ENCODE measurements at regions not wholly inside any gene's neighbourhood (a gene's known extent, or its start where the extent isn't known, plus 50 kb on each side); places are given as distances from the start of the nearest gene placed in this dataset.

- H4K20me1 ChIP-seq, result peaks cover 8% of the 10 kb centered on the region; the same call in 1 of the 2 replicates
- H3K4me1 ChIP-seq, result no peaks in the 10 kb centered on the region
- no peak overlapping the region for H3K27ac ChIP-seq
- no peak overlapping the region for H3K9ac ChIP-seq
- peaks cover 64% of the 10 kb centered on the region for H3K27me3 ChIP-seq
- no peak for TF ChIP-seq Cebpa-rat (IDR thresholded peaks at IDR 0.05)
- H3K9me3 ChIP-seq, result peaks cover 17% of the 10 kb centered on the region
- H3K4me3 ChIP-seq, result no peak overlapping the region; the same call in 1 of the 2 replicates
- H3K4me2 ChIP-seq, result no peak overlapping the region
- H3K36me3 ChIP-seq, result no peaks in the 10 kb centered on the region
Observed at GRCh38 chr14:101458741-101459550, 102.3 kb upstream of the DIO3 start.

- TF ChIP-seq Cebpa-rat (IDR thresholded peaks at IDR 0.05), result no peak
- no peak overlapping the region for H3K4me2 ChIP-seq
- H3K36me3 ChIP-seq, result no peaks in the 10 kb centered on the region
- peaks cover 17% of the 10 kb centered on the region for H3K9me3 ChIP-seq
- H3K4me3 ChIP-seq, result no peak overlapping the region; the same call in 1 of the 2 replicates
- H3K27me3 ChIP-seq, result peaks cover 60% of the 10 kb centered on the region
- H3K27ac ChIP-seq, result no peak overlapping the region
- no peaks in the 10 kb centered on the region for H3K4me1 ChIP-seq
- no peak overlapping the region for H3K9ac ChIP-seq
- peaks cover 8% of the 10 kb centered on the region; the same call in 1 of the 2 replicates for H4K20me1 ChIP-seq
Observed at GRCh38 chr14:101459551-101459900, 101.8 kb upstream of the DIO3 start.

DNA sequence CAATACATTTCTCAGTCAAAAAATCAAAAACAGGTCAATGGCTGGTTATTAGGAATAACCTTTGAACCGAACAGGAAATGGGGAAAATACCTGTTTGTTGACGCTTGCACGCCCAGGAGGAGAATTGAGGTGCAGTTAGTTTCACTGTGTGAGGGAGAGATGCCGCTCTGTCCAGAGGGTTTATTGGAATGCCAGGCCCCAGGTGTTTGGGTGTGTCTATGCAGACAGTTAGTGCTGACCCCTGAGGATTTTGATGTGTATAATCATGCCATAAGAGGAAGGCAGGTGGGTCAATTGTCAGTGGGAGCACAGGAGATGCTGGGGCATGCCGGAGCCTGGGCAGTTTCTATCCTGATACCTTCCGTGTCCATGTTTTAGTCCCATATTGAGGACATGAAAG lies 100.8 kb upstream of the DIO3 start:
- H3K4me2 ChIP-seq, result no peak overlapping the region
- H3K9me3 ChIP-seq, result peaks cover 17% of the 10 kb centered on the region
- H3K36me3 ChIP-seq, result no peaks in the 10 kb centered on the region
- H4K20me1 ChIP-seq, result peaks cover 8% of the 10 kb centered on the region; the same call in 1 of the 2 replicates
- TF ChIP-seq Cebpa-rat (IDR thresholded peaks at IDR 0.05), result no peak
- H3K4me3 ChIP-seq, result no peak overlapping the region
- H3K27ac ChIP-seq, result no peak overlapping the region
- H3K9ac ChIP-seq, result no peak overlapping the region
- H3K4me1 ChIP-seq, result no peaks in the 10 kb centered on the region
- H3K27me3 ChIP-seq, result peaks cover 56% of the 10 kb centered on the region

DNA sequence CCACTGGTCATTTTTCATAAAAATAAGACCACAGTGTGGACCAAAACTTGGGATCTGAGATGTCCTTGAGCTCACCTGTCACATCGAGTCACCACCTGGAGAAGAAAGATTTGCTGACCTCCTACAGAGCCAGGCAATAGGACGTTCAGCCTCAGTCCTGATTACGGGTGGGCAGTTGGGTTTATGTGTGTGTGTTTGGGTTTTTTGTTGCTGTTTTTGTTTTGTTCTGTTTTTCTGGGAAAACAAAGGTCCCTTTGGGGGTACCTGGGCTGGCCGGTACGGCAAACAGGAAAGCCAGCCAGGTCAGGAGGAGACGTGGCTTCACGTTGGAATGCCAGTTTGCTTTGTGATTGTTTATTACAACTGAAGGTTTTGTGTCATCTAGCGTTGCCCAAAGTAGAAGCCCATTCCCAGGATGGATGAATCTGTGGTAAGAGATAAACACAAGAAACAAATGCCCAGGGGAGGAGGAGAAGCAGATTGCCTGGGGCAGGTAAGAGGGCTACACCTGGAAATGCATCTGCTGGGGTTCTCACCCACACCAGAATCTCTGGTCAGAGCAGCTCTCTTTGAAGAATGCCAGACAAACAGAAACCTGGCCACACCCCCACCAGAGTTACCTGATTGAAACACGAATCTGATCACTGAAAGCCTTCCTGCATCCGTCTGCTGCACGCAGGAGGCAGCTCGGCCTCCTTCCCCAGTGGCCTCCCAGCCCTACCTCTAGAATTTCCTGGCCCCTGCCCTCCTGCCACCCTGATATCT lies 100.1 kb upstream of the DIO3 start:
- Histone ChIP-seq H4K20me1 (peaks cover 8% of the 10 kb centered on the region; the same call in 1 of the 2 replicates), H3K27ac (no peak overlapping the region), H3K36me3 (no peaks in the 10 kb centered on the region), H3K4me2 (no peak overlapping the region), H3K4me3 (no peak overlapping the region), H3K9ac (no peak overlapping the region), H3K27me3 (peaks cover 53% of the 10 kb centered on the region), H3K9me3 (peaks cover 17% of the 10 kb centered on the region), H3K4me1 (no peaks in the 10 kb centered on the region)
- no peak for TF ChIP-seq Cebpa-rat (IDR thresholded peaks at IDR 0.05)

- H3K4me1 ChIP-seq, result no peaks in the 10 kb centered on the region
- peaks cover 17% of the 10 kb centered on the region for H3K9me3 ChIP-seq
- no peak overlapping the region for H3K4me3 ChIP-seq
- no peak overlapping the region for H3K27ac ChIP-seq
- no peak overlapping the region for H3K4me2 ChIP-seq
- TF ChIP-seq Cebpa-rat (IDR thresholded peaks at IDR 0.05), result no peak
- no peak overlapping the region for H3K9ac ChIP-seq
- H4K20me1 ChIP-seq, result peaks cover 8% of the 10 kb centered on the region; the same call in 1 of the 2 replicates
- H3K36me3 ChIP-seq, result no peaks in the 10 kb centered on the region
- peaks cover 45% of the 10 kb centered on the region for H3K27me3 ChIP-seq
Observed at GRCh38 chr14:101461891-101462290, 99.4 kb upstream of the DIO3 start.

DNA sequence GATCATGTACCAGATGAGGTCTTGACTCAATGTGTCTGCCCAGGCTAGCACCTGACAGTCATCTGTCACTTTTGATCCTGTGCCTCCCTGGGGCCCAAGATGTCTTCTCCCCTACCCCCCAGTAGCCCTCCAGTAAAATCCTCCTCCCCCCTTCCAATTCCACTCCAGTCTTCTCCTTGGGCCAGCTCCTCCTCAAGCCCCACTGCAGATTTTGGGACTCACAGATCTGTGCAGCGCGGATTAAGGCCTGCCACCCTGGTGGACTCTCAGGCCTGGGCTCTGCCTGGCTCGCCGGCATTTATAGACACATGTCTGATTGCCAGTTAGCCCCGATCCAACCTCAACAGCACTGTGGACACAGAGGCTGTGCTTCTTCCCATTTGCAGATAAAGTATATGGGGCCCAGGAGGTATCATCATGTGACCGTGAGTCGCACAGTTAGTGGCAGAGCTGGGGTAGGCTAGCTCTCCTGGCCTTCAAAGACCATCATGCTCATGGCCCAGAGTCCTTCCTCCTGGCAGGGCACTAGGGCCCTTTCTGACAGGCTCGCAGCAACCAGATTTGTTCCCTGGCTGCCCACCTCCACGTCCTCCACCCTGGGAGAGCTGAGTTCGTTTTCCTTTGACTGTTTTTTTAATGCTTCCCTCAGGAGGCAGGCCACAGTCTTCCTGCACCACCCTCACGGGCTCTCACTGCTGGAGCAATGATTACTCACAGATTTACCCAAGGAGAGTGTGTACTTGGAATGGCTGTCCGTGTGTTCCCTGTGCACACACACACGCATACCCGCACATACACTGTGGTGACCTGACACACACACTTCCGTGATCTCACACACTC lies 98.3 kb upstream of the DIO3 start:
- no peak for TF ChIP-seq Cebpa-rat (IDR thresholded peaks at IDR 0.05)
- Histone ChIP-seq H3K4me2 (no peak overlapping the region), H4K20me1 (peaks cover 8% of the 10 kb centered on the region; the same call in 1 of the 2 replicates), H3K27me3 (peaks cover 36% of the 10 kb centered on the region), H3K36me3 (no peaks in the 10 kb centered on the region), H3K9me3 (peaks cover 10% of the 10 kb centered on the region), H3K27ac (no peak overlapping the region), H3K4me1 (no peaks in the 10 kb centered on the region), H3K9ac (no peak overlapping the region), H3K4me3 (no peak overlapping the region)

DNA sequence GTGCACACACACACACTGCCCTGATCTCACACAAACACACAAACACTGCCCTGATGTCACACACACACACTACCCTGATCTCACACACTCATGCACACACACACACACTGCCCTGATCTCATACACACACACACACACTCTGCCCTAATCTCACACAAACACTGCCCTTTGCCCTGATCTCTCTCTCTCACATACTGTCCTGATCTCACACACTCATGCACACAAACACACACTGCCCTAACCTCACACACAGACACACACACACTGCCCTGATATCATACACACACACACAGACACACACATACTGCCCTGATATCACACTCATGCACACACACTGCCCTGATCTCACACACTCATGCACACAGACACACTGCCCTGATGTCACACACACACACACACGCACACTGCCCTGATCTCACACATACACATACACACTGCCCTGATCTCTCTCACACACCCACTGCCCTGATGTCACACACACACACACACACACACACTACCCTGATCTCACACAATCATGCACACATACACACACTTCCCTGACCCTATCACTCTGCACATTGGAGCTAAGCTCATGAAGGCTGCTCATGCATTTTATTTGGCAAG lies 97.6 kb upstream of the DIO3 start:
- H3K9me3 ChIP-seq, result peaks cover 2% of the 10 kb centered on the region
- no peaks in the 10 kb centered on the region for H3K36me3 ChIP-seq
- no peak overlapping the region for H3K4me2 ChIP-seq
- no peak overlapping the region for H3K4me3 ChIP-seq
- TF ChIP-seq Cebpa-rat (IDR thresholded peaks at IDR 0.05), result no peak
- no peak overlapping the region for H3K27ac ChIP-seq
- no peak overlapping the region for H3K9ac ChIP-seq
- H3K4me1 ChIP-seq, result no peaks in the 10 kb centered on the region
- H4K20me1 ChIP-seq, result peaks cover 8% of the 10 kb centered on the region; the same call in 1 of the 2 replicates
- peaks cover 29% of the 10 kb centered on the region for H3K27me3 ChIP-seq

DNA sequence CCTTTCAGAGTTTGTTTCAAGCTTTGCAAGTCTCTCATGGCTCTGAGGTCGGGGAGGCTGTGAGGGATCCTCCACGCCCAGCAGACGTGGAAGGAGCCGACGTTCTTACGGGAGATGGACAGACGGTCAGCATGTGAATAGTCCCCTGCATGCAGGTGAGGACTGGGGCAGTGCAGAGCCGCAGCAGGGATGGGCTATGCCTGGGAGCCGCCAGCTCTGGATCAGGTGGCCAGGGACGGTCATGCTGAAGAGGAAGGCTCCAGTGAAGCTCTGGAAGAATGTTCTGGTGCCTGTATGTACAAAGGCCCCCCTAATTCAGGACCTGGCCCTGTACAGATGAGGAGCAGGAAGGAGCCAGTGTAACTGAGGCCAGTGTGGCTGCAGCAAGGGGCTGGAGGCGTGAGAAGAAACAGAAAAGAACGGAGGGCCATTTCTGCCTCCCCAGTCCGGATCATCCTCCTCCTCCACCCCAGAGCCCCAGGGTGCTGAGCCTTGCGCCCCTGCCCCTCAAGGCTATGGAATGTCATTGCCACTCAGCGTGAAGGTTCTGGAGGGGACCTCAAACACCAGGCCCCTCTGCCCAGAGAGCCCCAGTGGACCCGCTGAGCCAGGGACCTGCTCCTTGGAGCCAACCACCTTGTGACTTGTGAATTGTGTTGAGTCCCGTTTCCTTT lies 96.8 kb upstream of the DIO3 start:
- Histone ChIP-seq H3K4me3 (no peak overlapping the region), H4K20me1 (peaks cover under 1% of the 10 kb centered on the region; the same call in 1 of the 2 replicates), H3K4me1 (no peaks in the 10 kb centered on the region), H3K36me3 (no peaks in the 10 kb centered on the region), H3K27ac (no peak overlapping the region), H3K9me3 (no peaks in the 10 kb centered on the region), H3K4me2 (no peak overlapping the region), H3K9ac (no peak overlapping the region), H3K27me3 (peaks cover 21% of the 10 kb centered on the region)
- no peak for TF ChIP-seq Cebpa-rat (IDR thresholded peaks at IDR 0.05)
